GM10266 (cell line): ENCODE measurements at regions not wholly inside any gene's neighbourhood (a gene's known extent, or its start where the extent isn't known, plus 50 kb on each side); places are given as distances from the start of the nearest gene placed in this dataset.

Experiments used
- DNase-seq: peaks from one replicate; pipeline ENCODE4 v3.0.0; 2012; ENCODE audit errors: extremely low spot score
- CTCF ChIP-seq: IDR thresholded peaks from 2 replicates; pipeline ENCODE4 v1.5.1; 2012; ENCODE audit warnings: mild to moderate bottlenecking, low read depth; ENCODE audit not compliant: control insufficient read depth, insufficient read depth; ENCODE audit errors: missing control alignments

GRCh38 chr4:115950806-115951205, 837.4 kb upstream of the NDST4 start:
- DNase-seq = no peak
- no peak for TF ChIP-seq CTCF

GRCh38 chr4:115949974-115950743, 836.7 kb upstream of the NDST4 start:
- peak; percentile 3 for DNase-seq

- no peak for DNase-seq
- no peak for TF ChIP-seq CTCF
Observed at GRCh38 chr4:115945026-115945425, 831.6 kb upstream of the NDST4 start.

DNA sequence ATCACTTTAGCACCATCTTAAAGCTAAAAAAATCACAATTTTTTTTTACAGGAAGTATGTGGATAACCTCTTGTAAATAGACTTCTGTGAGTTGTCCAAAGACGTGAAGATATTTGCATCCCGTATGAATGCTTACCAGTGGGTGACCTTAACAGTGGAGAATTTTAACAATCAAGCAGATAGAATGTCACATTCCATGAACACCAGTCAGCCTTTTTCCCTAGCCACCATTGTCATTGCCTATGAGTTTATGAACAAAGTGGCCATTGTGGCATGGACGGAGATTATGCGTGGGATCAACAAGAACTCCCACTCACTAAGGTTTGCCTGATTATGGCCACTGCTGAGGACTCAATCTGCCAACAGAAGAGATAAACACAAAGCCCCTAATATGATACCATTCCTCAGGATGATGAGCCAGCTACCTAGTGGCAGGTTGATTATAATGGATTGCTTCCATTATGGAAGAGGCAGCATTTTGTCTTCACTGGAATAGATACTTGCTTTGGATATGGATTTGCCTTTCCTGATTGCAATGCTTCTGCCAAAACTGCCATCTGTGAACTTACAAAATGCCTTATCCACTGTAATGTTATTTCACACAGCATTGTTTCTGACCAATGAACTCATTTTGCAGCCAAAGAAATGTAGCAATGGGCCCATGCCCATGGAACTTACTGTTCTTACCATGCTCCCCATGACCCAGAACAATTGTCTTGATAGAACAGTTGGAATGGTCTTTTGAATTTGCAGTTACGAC, 830.9 kb upstream of the NDST4 start:
- DNase-seq = no peak
- no peak for TF ChIP-seq CTCF

- TF ChIP-seq CTCF = no peak
- DNase-seq = no peak
Observed at GRCh38 chr4:115938764-115939443, 825.5 kb upstream of the NDST4 start.

DNA sequence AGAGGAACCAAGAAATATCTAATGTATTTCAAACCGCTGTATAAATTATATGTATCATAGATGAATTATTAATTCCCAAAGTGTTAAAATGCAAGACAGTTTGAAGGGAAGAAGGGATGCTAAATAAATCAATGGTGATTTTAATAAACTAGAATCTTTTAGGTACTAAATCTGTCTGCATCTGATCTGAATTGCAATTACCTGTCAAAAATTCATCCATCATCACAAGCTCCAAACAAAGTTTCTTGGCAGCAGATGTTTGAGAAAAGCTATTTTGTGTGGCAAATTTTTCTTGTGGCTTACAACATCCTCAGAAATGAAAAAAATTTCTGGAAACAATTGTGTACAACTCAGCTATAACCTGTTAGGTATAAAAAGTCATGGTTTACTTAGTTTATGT, 816.0 kb upstream of the NDST4 start:
- no peak for DNase-seq
- TF ChIP-seq CTCF = no peak

GRCh38 chr4:115927382-115927781, 814.0 kb upstream of the NDST4 start:
- no peak for TF ChIP-seq CTCF
- DNase-seq = no peak
